AML-193 (cell line): ENCODE measurements at regions not wholly inside any gene's neighbourhood (a gene's known extent, or its start where the extent isn't known, plus 50 kb on each side); places are given as distances from the start of the nearest gene placed in this dataset.

ENCODE experiments used
- DNase-seq, 2 experiments: peaks; one replicate each; lab custom pipeline; 2025; lab: John Stamatoyannopoulos, UW

GRCh38 chr6:105767541-105767940, 318.6 kb upstream of the PRDM1 start:
- no peak for DNase-seq

GRCh38 chr6:105765239-105765638, 320.9 kb upstream of the PRDM1 start:
- DNase-seq = no peak

GRCh38 chr6:105764315-105764714, 321.8 kb upstream of the PRDM1 start:
- no peak for DNase-seq

- no peak for DNase-seq
Measured at GRCh38 chr6:105763866-105764265, 322.3 kb upstream of the PRDM1 start.

- no peak for DNase-seq
Measured at GRCh38 chr6:105760746-105761145, 325.4 kb upstream of the PRDM1 start.

- DNase-seq = no peak
Measured at GRCh38 chr6:105759946-105760345, 326.2 kb upstream of the PRDM1 start.

- no peak for DNase-seq
Measured at GRCh38 chr6:105759015-105759414, 327.1 kb upstream of the PRDM1 start.

GRCh38 chr6:105757512-105758200, 328.5 kb upstream of the PRDM1 start:
- DNase-seq = no peak

GRCh38 chr6:105755885-105756284, 330.3 kb upstream of the PRDM1 start:
- no peak for DNase-seq

- no peak for DNase-seq
Measured at GRCh38 chr6:105753620-105754211, 332.4 kb upstream of the PRDM1 start.

- no peak for DNase-seq
Measured at GRCh38 chr6:105753207-105753606, 332.9 kb upstream of the PRDM1 start.

GRCh38 chr6:105750089-105750488, 336.0 kb upstream of the PRDM1 start:
- no peak for DNase-seq

- peak; percentile 34 to 35 for DNase-seq
Measured at GRCh38 chr6:105748737-105749161, 337.4 kb upstream of the PRDM1 start.

- no peak for DNase-seq
Measured at GRCh38 chr6:105747823-105748405, 338.2 kb upstream of the PRDM1 start.

GRCh38 chr6:105746509-105746908, 339.6 kb upstream of the PRDM1 start:
- no peak for DNase-seq

- peak in 1 of 2 experiments; percentile 40 for DNase-seq
Measured at GRCh38 chr6:105746130-105746505, 340.0 kb upstream of the PRDM1 start.

GRCh38 chr6:105745464-105746129, 340.5 kb upstream of the PRDM1 start:
- DNase-seq = no peak

- DNase-seq = no peak
Measured at GRCh38 chr6:105744815-105745214, 341.3 kb upstream of the PRDM1 start.

GRCh38 chr6:105740946-105741645, 338.2 kb upstream of the PREP start:
- DNase-seq = no peak

GRCh38 chr6:105739764-105740163, 336.9 kb upstream of the PREP start:
- no peak for DNase-seq

- DNase-seq = peak; percentile 57 to 76
Measured at GRCh38 chr6:105733556-105734162, 330.8 kb upstream of the PREP start.

GRCh38 chr6:105728995-105729394, 326.1 kb upstream of the PREP start:
- DNase-seq = no peak
